Activated B cell treated with CpG ODN at 0.5 μM for 24 hours (primary cell): ENCODE measurements at regions not wholly inside any gene's neighbourhood (a gene's known extent, or its start where the extent isn't known, plus 50 kb on each side); places are given as distances from the start of the nearest gene placed in this dataset.

Source experiments
- ATAC-seq: fragments of 200-7000 bp; cut with Tn5 transposase; one replicate; pipeline ENCODE4 v1.10.0; 2021; ENCODE audit warnings: low read depth, mild to moderate bottlenecking, moderate library complexity
- CTCF ChIA-PET: fragments of 350-600 bp; sonication (Branson Sonifier 250); formaldehyde crosslinking; loops from one replicate; lab custom pipeline; 2021; ENCODE audit warnings: antibody characterized with exemption; lab: Charles Lee
- POLR2A ChIA-PET: fragments of 350-600 bp; sonication (Branson Sonifier 250); formaldehyde crosslinking; loops from one replicate; lab custom pipeline; 2021; ENCODE audit warnings: antibody characterized with exemption; lab: Charles Lee
- DNase-seq: peaks from one replicate; pipeline ENCODE4 v3.0.0; 2022
- H3K27ac Mint-ChIP-seq: one replicate; pipeline ENCODE4 v1.8.0; 2020; ENCODE audit warnings: mixed read lengths
- H3K27me3 Mint-ChIP-seq: one replicate; pipeline ENCODE4 v1.8.0; 2021; ENCODE audit warnings: mixed read lengths
- H3K36me3 Mint-ChIP-seq: one replicate; pipeline ENCODE4 v1.8.0; 2021; ENCODE audit warnings: low read depth, mixed read lengths
- H3K4me1 Mint-ChIP-seq: one replicate; pipeline ENCODE4 v1.8.0; 2021; ENCODE audit warnings: mixed read lengths
- H3K4me3 Mint-ChIP-seq: one replicate; pipeline ENCODE4 v1.8.0; 2020; ENCODE audit warnings: mild to moderate bottlenecking, mixed read lengths
- H3K9me3 Mint-ChIP-seq: one replicate; pipeline ENCODE4 v1.8.0; 2020; ENCODE audit warnings: mixed read lengths
- CTCF ChIP-seq: fragments of 200-600 bp; IDR thresholded peaks from one replicate; pipeline ENCODE4 v1.8.0; 2022; ENCODE audit warnings: antibody characterized with exemption, mild to moderate bottlenecking
- intact Hi-C: fragments of 100-400 bp; cut with micrococcal nuclease; formaldehyde crosslinking; loops from one replicate; pipeline ENCODE4 v1.15.1; 2024

DNA sequence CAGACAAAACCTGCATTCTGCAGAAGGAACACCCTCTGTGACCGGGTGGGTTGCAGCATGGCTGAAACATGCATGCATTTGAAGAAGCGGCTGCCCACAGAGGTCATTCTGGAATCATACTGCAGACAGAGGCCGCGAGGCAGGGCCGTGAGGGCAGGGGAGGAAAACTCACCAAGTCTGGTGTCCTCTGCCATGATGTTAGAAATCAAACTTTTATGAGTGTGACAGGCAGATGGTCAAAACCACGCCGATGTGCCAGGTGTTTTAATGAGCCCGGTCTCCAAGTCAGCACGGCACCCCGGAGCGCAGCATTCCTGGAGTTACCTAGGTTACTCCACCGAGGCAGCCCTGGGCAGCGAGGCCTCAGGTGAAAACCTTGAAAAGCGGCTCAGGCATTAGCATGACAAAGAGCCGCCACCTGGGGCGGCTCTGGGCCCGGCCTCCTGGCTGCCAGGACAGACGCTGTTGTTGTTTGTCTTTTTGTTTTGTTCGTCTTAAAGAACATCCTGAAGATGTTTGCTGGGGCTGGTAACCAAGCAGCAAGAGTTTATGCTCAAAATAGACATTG, 255.6 kb downstream of the ERMARD start:
- Mint-ChIP-seq H3K27me3 (peaks cover 11% of the 10 kb centered on the region), H3K4me1 (peaks cover 8% of the 10 kb centered on the region), H3K9me3 (peaks cover 20% of the 10 kb centered on the region), H3K36me3 (peaks cover 5% of the 10 kb centered on the region), H3K27ac (no peak overlapping the region), H3K4me3 (no peak overlapping the region)
- no peak for TF ChIP-seq CTCF
- ATAC-seq (no peak), DNase-seq (no peak)
- intact Hi-C loops, result no loop called here
- POLR2A ChIA-PET, result no interaction called here
- CTCF ChIA-PET, result no interaction called here

DNA sequence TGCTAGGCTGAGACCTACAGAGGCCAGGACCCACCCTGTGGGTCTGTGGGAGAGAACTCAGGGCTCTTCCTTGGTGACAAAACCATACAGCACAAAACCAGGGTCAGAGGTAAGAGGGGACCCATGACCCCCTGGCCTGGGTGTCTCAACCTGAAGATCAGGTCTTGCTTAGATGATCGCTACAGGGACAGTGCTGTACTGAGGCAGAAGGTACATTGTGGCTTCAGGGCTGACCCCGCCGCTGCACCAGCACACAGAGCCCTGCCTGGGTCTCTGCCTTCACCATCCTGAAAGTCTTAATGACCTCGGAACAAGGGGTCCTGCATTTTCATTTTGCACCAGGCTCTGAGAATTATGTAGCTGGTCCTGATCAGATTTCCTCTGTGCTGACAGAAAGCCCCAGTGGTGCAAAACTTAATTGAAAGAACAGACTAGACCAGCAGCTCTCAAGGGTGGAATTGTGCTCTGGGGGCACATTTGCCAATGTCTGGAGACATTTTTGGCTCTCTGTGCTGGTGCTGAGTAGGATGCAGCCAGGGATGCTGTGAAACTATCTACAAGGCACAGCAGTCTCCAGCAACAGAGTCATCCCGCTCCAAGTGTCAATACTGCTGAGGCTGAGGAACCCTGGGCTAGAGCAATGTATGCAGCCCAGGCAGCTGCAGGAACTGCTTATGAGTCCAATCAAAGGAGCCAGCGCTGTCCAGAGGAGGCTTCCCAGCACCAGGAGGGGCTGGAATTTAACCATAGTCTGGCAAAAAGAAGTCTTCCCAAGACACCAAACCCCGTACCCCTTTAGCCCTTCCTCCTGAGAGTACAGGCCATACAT, 254.9 kb downstream of the ERMARD start:
- H3K27ac Mint-ChIP-seq, result no peak overlapping the region
- POLR2A ChIA-PET, result no interaction called here
- ATAC-seq (no peak), DNase-seq (no peak)
- peaks cover 23% of the 10 kb centered on the region for H3K9me3 Mint-ChIP-seq
- peaks cover 8% of the 10 kb centered on the region for H3K4me1 Mint-ChIP-seq
- no peak overlapping the region for H3K4me3 Mint-ChIP-seq
- CTCF ChIA-PET, result no interaction called here
- intact Hi-C loops, result no loop called here
- H3K36me3 Mint-ChIP-seq, result peaks cover 5% of the 10 kb centered on the region
- no peak for TF ChIP-seq CTCF
- peaks cover 4% of the 10 kb centered on the region for H3K27me3 Mint-ChIP-seq

GRCh38 chr6:170005665-170006064, 254.2 kb downstream of the ERMARD start:
- intact Hi-C loops, result no loop called here
- H3K36me3 Mint-ChIP-seq, result peaks cover 5% of the 10 kb centered on the region
- peaks cover 24% of the 10 kb centered on the region for H3K9me3 Mint-ChIP-seq
- H3K4me1 Mint-ChIP-seq, result peaks cover 8% of the 10 kb centered on the region
- TF ChIP-seq CTCF, result no peak
- ATAC-seq, result no peak
- DNase-seq, result no peak
- H3K27me3 Mint-ChIP-seq, result no peaks in the 10 kb centered on the region
- CTCF ChIA-PET, result no interaction called here
- no peak overlapping the region for H3K4me3 Mint-ChIP-seq
- POLR2A ChIA-PET, result no interaction called here
- no peak overlapping the region for H3K27ac Mint-ChIP-seq

DNA sequence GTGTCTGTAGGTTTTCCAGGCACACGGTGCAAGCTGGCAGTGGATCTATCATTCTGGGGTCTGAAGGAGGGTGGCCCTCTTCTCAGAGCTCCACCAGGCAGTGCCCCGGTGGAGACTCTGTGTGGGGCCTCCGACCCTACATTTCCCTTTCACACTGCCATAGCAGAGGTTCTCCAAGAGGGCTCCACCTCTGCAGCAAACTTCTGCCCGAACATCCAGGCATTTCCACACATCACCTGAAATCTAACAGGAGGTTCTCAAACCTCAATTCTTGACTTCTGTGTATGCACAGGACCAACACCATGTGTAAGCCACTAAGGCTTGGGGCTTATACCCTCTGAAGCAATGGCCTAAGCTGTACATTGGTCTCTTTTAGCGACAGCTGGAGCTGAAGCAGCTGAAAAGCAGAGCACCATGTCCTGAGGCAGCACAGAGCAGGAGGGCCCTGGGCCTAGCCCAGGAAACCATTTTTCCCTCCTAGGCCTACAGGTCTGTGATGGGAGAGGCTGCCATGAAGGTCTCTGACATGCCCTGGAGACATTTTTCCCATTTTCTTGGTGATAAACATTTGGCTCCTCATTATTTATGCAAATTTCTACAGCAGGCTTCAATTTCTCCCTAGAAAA, 253.3 kb downstream of the ERMARD start:
- ChIA-PET POLR2A (no interaction called here), CTCF (no interaction called here)
- ATAC-seq (no peak), DNase-seq (no peak)
- Mint-ChIP-seq H3K4me3 (no peak overlapping the region), H3K27me3 (no peaks in the 10 kb centered on the region), H3K4me1 (peaks cover 8% of the 10 kb centered on the region), H3K27ac (no peak overlapping the region), H3K9me3 (peaks cover 24% of the 10 kb centered on the region), H3K36me3 (peaks cover 5% of the 10 kb centered on the region)
- intact Hi-C loops, result no loop called here
- no peak for TF ChIP-seq CTCF

- ATAC-seq (no peak), DNase-seq (no peak)
- intact Hi-C loops, result no loop called here
- H3K27me3 Mint-ChIP-seq, result peaks cover 1% of the 10 kb centered on the region
- H3K36me3 Mint-ChIP-seq, result peaks cover 5% of the 10 kb centered on the region
- no peak for TF ChIP-seq CTCF
- H3K27ac Mint-ChIP-seq, result no peak overlapping the region
- H3K4me3 Mint-ChIP-seq, result no peak overlapping the region
- ChIA-PET CTCF (no interaction called here), POLR2A (no interaction called here)
- H3K9me3 Mint-ChIP-seq, result peaks cover 24% of the 10 kb centered on the region
- peaks cover 8% of the 10 kb centered on the region for H3K4me1 Mint-ChIP-seq
These were observed 252.2 kb downstream of the ERMARD start for GRCh38 chr6:170003451-170004160.
